Transverse colon (tissue), 4 donors: ENCODE measurements at regions not wholly inside any gene's neighbourhood (a gene's known extent, or its start where the extent isn't known, plus 50 kb on each side); places are given as distances from the start of the nearest gene placed in this dataset.

Experiments
- DNase-seq: peaks from one replicate; pipeline ENCODE4 v3.0.0-alpha.2; 2019
- H3K27ac ChIP-seq, 4 donors: fragments of 200-600 bp; sonication (generic); 2 replicates each; pipeline ENCODE4 v1.5.1; 2016 to 2018; ENCODE audit warnings: inconsistent platforms in 4 of 4
- H3K27me3 ChIP-seq: fragments of 200-600 bp; sonication (generic); 2 replicates; pipeline ENCODE4 v1.5.1; 2017; ENCODE audit warnings: inconsistent platforms
- H3K36me3 ChIP-seq, 4 donors: fragments of 200-600 bp; sonication (generic); 2 replicates each; pipeline ENCODE4 v1.5.1; 2017 to 2019; ENCODE audit warnings: inconsistent platforms in 4 of 4
- H3K4me1 ChIP-seq, 4 donors: fragments of 200-600 bp; sonication (generic); 2 replicates each; pipeline ENCODE4 v1.5.1; 2017 to 2020; ENCODE audit warnings: inconsistent platforms in 4 of 4
- H3K4me3 ChIP-seq, 4 donors: fragments of 200-600 bp; sonication (generic); 1 replicate in 1 of 4; 2 replicates in 3 of 4; pipeline versions ENCODE4 v1.5.1 to v1.6.1; 2017 to 2019; ENCODE audit warnings: inconsistent platforms in 4 of 4
- H3K9me3 ChIP-seq, 2 donors: fragments of 200-600 bp; sonication (generic); 2 replicates each; pipeline ENCODE4 v1.5.1; 2017 to 2019; ENCODE audit warnings: inconsistent platforms in 2 of 2
- CTCF ChIP-seq, 5 experiments: fragments of 200-600 bp in 3 of 5; fragments of 450-650 bp in 2 of 5; sonication (generic) in 3 of 5; IDR thresholded peaks; 1 replicate in 2 of 5; 2 replicates in 3 of 5; pipeline ENCODE4 v1.5.1; 2016 to 2017; ENCODE audit warnings: antibody characterized with exemption in 5 of 5, inconsistent platforms in 3 of 5, mild to moderate bottlenecking in 2 of 5, moderate library complexity in 1 of 5
- EP300 ChIP-seq: sonication (generic); formaldehyde crosslinking; IDR thresholded peaks from one replicate; pipeline ENCODE4 v1.6.1; 2017; ENCODE audit warnings: antibody characterized with exemption, low read depth
- POLR2A ChIP-seq: fragments of 450-650 bp; IDR thresholded peaks from one replicate; pipeline ENCODE4 v1.6.1; 2016; ENCODE audit warnings: antibody characterized with exemption, mild to moderate bottlenecking, moderate library complexity
- POLR2AphosphoS5 ChIP-seq, 3 donors: sonication (generic); formaldehyde crosslinking; IDR thresholded peaks; one replicate each; pipeline ENCODE4 v1.6.1; 2016; ENCODE audit warnings: antibody characterized with exemption in 3 of 3
- WGBS, 2 donors: methylation state at CpG; one replicate each; pipeline ENCODE4 v1.1.5; 2018; ENCODE audit warnings: low coverage in 1 of 2; 5-methylcytosine and 5-hydroxymethylcytosine counted together
- in situ Hi-C, 4 donors: fragments of 200-750 bp; cut with MboI; loops; one replicate each; pipeline versions ENCODE4 v1.15.0 to v1.15.1; 2017; ENCODE audit warnings: low sequenced_read_pairs in 3 of 4, low pct_ligation_motif_present in 1 of 4, low pct_unique_long_range_greater_than_20kb in 1 of 4
- intact Hi-C: fragments of 100-400 bp; cut with DNase I; formaldehyde crosslinking; loops from one replicate; pipeline ENCODE4 v1.15.1; 2023; ENCODE audit warnings: low total_unique reads

GRCh38 chr11:80868831-80869230, 1428.0 kb upstream of the TENM4 start:
- in situ Hi-C loops, result no loop called here
- Histone ChIP-seq H3K4me3 (no peak overlapping the region), H3K27me3 (no peaks in the 10 kb centered on the region), H3K27ac (no peak overlapping the region), H3K36me3 (no peaks in the 10 kb centered on the region), H3K4me1 (no peaks in the 10 kb centered on the region), H3K9me3 (no peaks in the 10 kb centered on the region)
- TF ChIP-seq POLR2A, result no peak
- TF ChIP-seq EP300, result no peak
- no peak for TF ChIP-seq CTCF (IDR thresholded peaks at IDR 0.05)
- TF ChIP-seq POLR2AphosphoS5 (IDR thresholded peaks at IDR 0.05), result no peak
- intact Hi-C loops, result no loop called here
- WGBS, 2 donors, result 69 to 100% methylated on average over 1 of the region's 1 CpG
- no peak for DNase-seq

DNA sequence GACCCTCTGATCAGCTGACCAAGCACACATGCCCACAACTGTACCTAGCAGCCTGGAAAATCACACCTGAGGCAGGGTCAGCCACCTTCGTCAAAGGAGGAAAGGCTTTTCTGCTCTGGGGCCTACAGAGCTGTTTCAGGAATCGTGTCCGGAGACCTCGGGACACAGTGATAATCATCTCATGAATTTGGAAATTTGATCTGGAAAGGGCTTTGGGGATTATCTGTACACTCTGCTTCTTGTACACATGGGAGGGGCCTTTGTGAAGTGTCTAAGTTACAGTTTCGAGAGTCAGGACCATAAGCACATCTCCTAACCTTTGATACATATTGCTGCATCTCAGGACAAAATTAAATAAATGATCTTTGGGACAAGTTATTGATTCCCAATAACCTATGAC, 1421.2 kb upstream of the TENM4 start:
- WGBS, 2 donors, result 93 to 100% methylated on average over 2 to 5 of the region's 5 CpGs
- no peak for TF ChIP-seq CTCF (IDR thresholded peaks at IDR 0.05)
- no peak for TF ChIP-seq POLR2AphosphoS5 (IDR thresholded peaks at IDR 0.05)
- TF ChIP-seq POLR2A, result no peak
- no peak for TF ChIP-seq EP300
- H3K4me1 ChIP-seq, result no peaks in the 10 kb centered on the region
- no peak for DNase-seq
- in situ Hi-C loops (no loop called here), intact Hi-C loops (no loop called here)
- H3K9me3 ChIP-seq, result no peaks in the 10 kb centered on the region
- no peak overlapping the region for H3K27ac ChIP-seq
- H3K4me3 ChIP-seq, result no peak overlapping the region
- no peaks in the 10 kb centered on the region for H3K27me3 ChIP-seq
- H3K36me3 ChIP-seq, result no peaks in the 10 kb centered on the region

DNA sequence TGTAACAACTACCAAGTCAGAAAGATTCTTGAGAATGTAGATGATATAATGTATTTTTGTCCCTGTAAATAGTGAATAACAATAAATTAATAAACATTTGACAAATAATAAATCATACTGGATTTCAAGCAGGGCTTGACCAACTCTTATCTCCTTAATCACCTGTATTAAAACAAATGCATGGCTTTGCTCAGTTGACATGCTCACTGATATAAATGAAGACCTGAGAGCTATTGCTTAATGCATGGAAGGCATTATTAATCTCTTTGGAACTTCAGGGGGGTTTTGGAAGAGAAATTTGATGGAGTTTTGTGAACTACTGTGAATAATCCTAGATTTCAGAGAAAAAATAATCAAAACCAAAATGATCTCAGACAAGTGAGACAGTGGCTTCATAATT, 1420.4 kb upstream of the TENM4 start:
- no peaks in the 10 kb centered on the region for H3K9me3 ChIP-seq
- H3K27ac ChIP-seq, result no peak overlapping the region
- H3K4me1 ChIP-seq, result no peaks in the 10 kb centered on the region
- no peak overlapping the region for H3K4me3 ChIP-seq
- H3K36me3 ChIP-seq, result no peaks in the 10 kb centered on the region
- intact Hi-C loops, result no loop called here
- in situ Hi-C loops, result no loop called here
- DNase-seq, result no peak
- TF ChIP-seq EP300 (no peak), POLR2A (no peak), CTCF (IDR thresholded peaks at IDR 0.05) (no peak), POLR2AphosphoS5 (IDR thresholded peaks at IDR 0.05) (no peak)
- no peaks in the 10 kb centered on the region for H3K27me3 ChIP-seq

DNA sequence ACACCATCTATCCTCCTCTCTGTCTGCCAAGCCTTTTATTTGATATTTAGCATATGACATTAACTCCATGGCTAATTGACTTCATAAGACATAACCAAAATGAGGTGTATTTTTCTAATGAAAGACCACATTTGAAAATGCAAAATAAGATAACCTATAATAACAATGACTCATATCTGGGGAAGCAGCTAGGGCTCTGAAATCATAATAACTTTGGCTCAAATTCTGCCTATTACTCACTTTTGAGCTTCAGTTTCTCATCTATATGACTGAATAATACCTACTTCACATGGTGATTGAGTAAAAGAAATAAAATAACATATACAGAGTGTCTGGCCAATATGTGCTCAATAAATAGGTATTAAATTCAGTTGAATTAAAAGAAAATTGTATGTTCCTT, 1419.8 kb upstream of the TENM4 start:
- no peak for DNase-seq
- no peaks in the 10 kb centered on the region for H3K27me3 ChIP-seq
- TF ChIP-seq POLR2A (no peak), POLR2AphosphoS5 (IDR thresholded peaks at IDR 0.05) (no peak), EP300 (no peak), CTCF (IDR thresholded peaks at IDR 0.05) (no peak)
- no peak overlapping the region for H3K27ac ChIP-seq
- no peaks in the 10 kb centered on the region for H3K9me3 ChIP-seq
- H3K4me3 ChIP-seq, result no peak overlapping the region
- H3K36me3 ChIP-seq, result no peaks in the 10 kb centered on the region
- intact Hi-C loops (no loop called here), in situ Hi-C loops (no loop called here)
- no peaks in the 10 kb centered on the region for H3K4me1 ChIP-seq
